Stimulated activated naive B cell treated with anti-CD40 and anti-IgM and Interleukin-4, amounts not matched to agents 10 μg/mL and 1 μg/mL and 100 μg/mL, for 72 hours (primary cell): ENCODE measurements at regions not wholly inside any gene's neighbourhood (a gene's known extent, or its start where the extent isn't known, plus 50 kb on each side); places are given as distances from the start of the nearest gene placed in this dataset.
A peak's percentile ranks its signal among the peaks of the same experiment; 100 is the strongest.
"Not testable (repeated sequence)": the region's sequence is repeated elsewhere in the genome, so short reads cannot be mapped to it uniquely, and the experiment has no call there.

Experiments
- ATAC-seq, 2 donors: fragments of 150-1000 bp; cut with Tn5 transposase; replicated peaks; 2 replicates each; pipeline ENCODE4 v1.10.0; 2021; ENCODE audit warnings: moderate library complexity in 1 of 2
- DNase-seq: peaks from one replicate; pipeline ENCODE4 v3.0.0; 2021
- H3K27ac Mint-ChIP-seq: one replicate; pipeline ENCODE4 v1.8.0; 2022; ENCODE audit warnings: mild to moderate bottlenecking, mixed read lengths
- H3K27me3 Mint-ChIP-seq, 2 donors: one replicate each; pipeline ENCODE4 v1.8.0; 2022; ENCODE audit warnings: mixed read lengths in 2 of 2
- H3K36me3 Mint-ChIP-seq, 2 donors: one replicate each; pipeline ENCODE4 v1.8.0; 2022; ENCODE audit warnings: mixed read lengths in 2 of 2, mild to moderate bottlenecking in 1 of 2
- H3K4me1 Mint-ChIP-seq, 2 donors: one replicate each; pipeline ENCODE4 v1.8.0; 2022; ENCODE audit warnings: mixed read lengths in 2 of 2, mild to moderate bottlenecking in 1 of 2
- H3K4me3 Mint-ChIP-seq, 2 donors: one replicate each; pipeline ENCODE4 v1.8.0; 2022; ENCODE audit warnings: mild to moderate bottlenecking in 2 of 2, mixed read lengths in 2 of 2, moderate library complexity in 1 of 2
- H3K9me3 Mint-ChIP-seq, 2 donors: one replicate each; pipeline ENCODE4 v1.8.0; 2022; ENCODE audit warnings: mixed read lengths in 2 of 2, mild to moderate bottlenecking in 1 of 2

DNA sequence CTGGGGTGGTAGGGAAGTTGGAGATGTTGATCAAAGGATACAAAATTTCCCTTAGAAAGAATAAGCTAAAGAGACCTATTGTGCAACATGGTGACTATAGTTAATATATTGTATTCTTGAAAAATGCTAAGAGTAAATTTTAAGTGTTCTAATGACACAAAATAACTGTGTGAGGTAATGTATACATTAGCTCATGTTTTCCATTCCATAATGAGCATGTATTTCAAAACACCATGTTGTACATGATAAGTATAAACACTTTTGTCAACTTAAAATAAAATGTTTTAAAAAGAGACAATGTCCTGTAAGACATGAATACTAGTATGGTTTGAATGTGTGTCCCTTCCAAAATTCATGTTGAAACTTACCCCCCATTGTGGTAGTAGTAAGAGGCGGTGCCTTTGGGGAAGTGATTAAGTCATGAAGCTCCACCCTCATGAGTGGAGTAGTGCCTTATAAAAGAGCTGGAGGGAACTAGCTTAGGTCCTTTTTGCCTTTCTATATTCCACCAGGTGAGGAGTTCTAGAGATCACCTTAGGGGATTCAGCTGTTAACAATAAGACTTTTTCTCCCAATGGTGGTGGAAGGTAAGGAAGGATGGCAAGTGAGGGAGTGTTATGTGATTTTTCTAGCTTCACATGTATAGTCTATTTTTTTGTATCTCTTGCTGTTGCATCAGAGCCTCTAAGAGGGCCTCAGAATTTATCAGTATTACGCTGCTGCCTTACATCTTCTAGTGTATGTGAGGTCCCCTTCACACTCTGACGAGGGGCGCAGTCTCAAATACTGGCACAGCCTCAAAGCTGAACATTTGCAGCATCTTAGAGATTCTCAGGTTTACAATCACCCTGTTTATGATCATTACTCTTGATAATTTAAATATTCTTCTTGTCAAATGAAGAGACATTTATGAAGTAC is 94.9 kb upstream of the NREP start:
- Mint-ChIP-seq H3K4me1 (peaks cover 0 to 7% of the 10 kb centered on the region in 2 donors), H3K27me3 (no peaks in the 10 kb centered on the region), H3K36me3 (no peaks in the 10 kb centered on the region), H3K4me3 (no peak overlapping the region), H3K27ac (no peak overlapping the region), H3K9me3 (no peaks in the 10 kb centered on the region)
- DNase-seq: no peak
- ATAC-seq: no peak

DNA sequence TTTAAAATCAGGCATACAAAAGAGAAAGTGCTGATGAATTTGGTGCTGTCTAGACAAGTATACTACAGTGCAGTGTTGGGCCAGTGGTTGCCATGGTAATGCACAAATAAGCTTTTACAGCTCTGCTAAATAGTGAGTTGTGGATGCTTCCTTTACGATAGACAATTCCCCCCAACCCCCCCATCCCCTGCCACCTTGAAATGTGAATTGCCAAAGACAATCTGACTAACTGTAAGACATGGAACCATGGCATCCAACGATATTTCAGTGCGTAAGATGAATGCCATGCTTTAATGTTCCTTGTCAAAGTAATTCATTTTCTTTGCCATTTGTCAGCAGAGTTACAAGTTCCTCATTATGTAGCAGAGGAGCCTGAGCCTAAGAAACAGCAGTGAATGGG is 91.5 kb upstream of the NREP start:
- no peak overlapping the region for H3K27ac Mint-ChIP-seq
- no peaks in the 10 kb centered on the region for H3K4me1 Mint-ChIP-seq
- no peaks in the 10 kb centered on the region for H3K27me3 Mint-ChIP-seq
- ATAC-seq (no peak), DNase-seq (no peak)
- H3K9me3 Mint-ChIP-seq: no peaks in the 10 kb centered on the region
- H3K36me3 Mint-ChIP-seq: no peaks in the 10 kb centered on the region
- no peak overlapping the region for H3K4me3 Mint-ChIP-seq

DNA sequence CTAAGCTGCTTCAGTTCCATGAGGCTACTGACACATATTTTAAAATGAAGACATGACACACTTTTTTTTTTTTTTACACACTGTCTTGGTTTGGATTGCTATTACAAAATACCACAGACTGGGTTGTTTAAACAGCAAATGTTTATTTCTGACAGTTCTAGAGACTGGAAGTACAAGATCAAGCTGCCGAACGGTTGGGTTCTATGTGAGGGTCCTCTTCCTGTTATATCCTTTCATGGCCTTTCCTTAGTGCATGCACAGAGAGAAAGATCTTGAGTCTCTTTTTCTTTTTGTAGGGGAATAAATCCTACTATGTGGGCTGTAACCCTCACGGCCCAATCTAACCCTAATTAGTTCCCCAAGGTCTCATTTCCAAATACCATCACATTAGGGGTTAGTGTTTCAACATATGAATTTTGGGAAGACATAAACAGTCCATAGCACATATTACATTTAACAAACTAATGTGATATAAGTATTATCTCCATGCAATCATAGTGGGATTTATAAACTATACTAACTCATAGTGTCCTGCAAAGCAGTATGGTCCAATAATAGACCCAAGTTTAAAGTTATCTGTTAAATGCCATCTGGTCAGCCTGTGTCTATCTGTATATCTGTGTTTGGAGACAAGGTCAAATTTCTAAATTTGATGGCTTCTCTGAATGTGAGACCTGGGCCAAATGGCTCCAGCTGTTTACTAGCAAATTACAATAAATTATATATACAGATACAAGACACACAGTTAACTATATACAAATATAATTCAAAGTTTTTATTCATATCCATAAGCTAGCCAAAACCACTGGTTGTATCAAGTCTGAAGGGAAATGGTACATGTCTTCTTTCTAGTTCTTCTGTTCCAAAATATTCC is 90.3 kb upstream of the NREP start:
- H3K4me3 Mint-ChIP-seq: no peak overlapping the region
- H3K36me3 Mint-ChIP-seq: no peaks in the 10 kb centered on the region
- H3K27ac Mint-ChIP-seq: no peak overlapping the region
- H3K4me1 Mint-ChIP-seq: no peaks in the 10 kb centered on the region
- ATAC-seq: no peak
- no peaks in the 10 kb centered on the region for H3K27me3 Mint-ChIP-seq
- DNase-seq: no peak
- no peaks in the 10 kb centered on the region for H3K9me3 Mint-ChIP-seq

DNA sequence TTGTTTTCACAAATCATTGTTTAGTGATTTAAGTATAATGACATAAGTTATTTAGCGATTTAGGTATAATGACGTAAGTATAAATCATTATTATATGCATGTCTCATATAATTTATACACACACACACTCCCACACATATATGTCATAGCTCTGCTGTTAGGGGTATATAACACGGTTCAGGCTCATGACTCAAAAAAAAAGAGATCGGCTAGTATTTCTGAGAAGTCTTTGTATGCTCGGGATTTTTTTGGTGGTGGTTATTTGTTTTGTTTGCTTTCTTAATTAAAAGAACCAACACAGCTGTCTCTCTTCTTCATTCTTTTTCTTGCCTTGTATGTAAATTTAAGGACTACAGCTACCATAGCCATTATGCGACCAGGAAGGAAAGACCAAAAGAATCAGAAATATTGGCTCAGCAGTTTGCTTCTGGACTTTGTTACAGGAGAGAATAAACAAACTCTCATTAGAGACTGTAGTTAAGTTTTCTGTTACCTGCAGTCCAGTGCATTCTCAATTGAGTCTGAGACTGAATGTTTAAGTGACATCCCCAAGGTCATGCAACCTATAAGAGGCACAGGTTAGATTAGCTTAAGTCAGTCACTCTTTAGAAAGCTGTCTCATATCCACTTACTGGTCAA is 83.2 kb upstream of the NREP start:
- H3K9me3 Mint-ChIP-seq: no peaks in the 10 kb centered on the region
- no peak overlapping the region for H3K27ac Mint-ChIP-seq
- no peak for ATAC-seq
- H3K27me3 Mint-ChIP-seq: no peaks in the 10 kb centered on the region
- no peak overlapping the region for H3K4me3 Mint-ChIP-seq
- DNase-seq: no peak
- no peaks in the 10 kb centered on the region for H3K4me1 Mint-ChIP-seq
- no peaks in the 10 kb centered on the region for H3K36me3 Mint-ChIP-seq

DNA sequence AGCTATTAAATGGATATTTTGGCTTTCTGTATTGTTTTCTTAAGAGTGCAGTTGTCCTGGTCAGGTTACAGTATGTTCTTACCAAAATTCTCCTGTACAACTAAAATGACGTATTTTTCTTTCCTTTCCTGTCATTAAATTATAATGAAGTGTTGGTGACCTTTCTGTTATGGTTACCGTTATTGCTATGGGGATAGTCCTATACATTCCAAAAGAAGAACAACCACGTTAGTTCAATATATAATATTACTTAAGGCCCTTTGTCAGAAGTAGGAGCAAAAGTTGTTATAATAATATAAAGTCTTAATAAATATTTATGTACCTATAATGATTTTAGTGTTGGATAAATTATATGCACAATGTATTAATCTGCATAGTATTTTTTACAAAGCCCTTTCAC is 82.4 kb upstream of the NREP start:
- ATAC-seq (no peak), DNase-seq (no peak)
- no peak overlapping the region for H3K4me3 Mint-ChIP-seq
- H3K9me3 Mint-ChIP-seq: no peaks in the 10 kb centered on the region
- H3K36me3 Mint-ChIP-seq: no peaks in the 10 kb centered on the region
- no peaks in the 10 kb centered on the region for H3K27me3 Mint-ChIP-seq
- no peak overlapping the region for H3K27ac Mint-ChIP-seq
- no peaks in the 10 kb centered on the region for H3K4me1 Mint-ChIP-seq

DNA sequence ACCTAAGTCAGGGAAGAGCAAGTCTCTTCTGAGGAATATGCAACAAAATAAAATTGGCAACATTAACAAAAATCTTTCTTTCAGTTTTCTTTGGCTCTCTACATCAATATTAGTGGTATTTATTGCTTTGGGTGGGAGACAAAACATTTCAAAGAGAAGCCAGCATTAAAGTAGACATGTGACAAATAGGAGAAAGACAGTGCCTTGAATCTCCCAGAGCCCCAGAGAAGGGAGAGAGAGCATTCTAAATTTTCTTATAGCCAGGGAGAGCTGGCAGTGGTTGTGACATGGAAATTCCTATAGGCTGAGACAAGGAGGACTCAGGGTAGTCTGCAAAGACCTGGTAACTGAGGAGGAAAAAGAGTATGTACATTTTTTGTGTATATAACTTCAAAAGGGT is 79.4 kb upstream of the NREP start:
- H3K36me3 Mint-ChIP-seq: no peaks in the 10 kb centered on the region
- H3K9me3 Mint-ChIP-seq: no peaks in the 10 kb centered on the region
- H3K4me1 Mint-ChIP-seq: no peaks in the 10 kb centered on the region
- DNase-seq (no peak), ATAC-seq (no peak)
- H3K27me3 Mint-ChIP-seq: no peaks in the 10 kb centered on the region
- no peak overlapping the region for H3K27ac Mint-ChIP-seq
- H3K4me3 Mint-ChIP-seq: no peak overlapping the region

DNA sequence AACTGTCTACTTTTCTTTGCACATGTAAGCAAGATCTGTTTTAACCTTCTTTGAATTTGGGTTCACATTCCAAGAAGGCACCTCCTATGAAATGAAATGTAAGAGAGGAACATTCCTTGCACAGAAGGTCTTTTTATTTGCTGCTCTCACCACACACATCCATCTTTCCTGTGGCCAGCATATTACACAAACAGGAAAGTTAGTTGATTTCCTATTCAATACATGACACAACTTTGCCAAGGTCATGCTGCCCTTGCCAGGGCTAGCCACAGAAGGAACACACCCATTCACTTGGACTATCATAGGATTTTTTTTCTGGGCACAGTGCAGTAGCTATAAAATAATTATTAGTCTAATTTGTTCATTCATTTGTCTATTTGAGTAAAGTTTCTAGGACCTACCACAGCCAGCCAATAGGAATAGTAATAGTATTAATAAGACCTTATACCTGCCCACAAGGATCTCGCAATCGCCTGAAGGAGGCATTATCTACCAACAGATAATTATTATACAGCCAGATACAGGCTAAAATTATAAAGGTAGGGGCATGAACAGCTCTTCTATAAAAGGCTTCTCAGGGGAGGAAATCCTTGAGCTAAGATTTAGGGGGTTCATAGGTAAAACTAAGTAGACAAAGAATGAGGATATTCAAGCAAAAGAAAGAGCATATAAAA is 78.1 kb upstream of the NREP start:
- Mint-ChIP-seq H3K27ac (no peak overlapping the region), H3K27me3 (no peaks in the 10 kb centered on the region), H3K9me3 (no peaks in the 10 kb centered on the region), H3K4me1 (no peaks in the 10 kb centered on the region), H3K4me3 (no peak overlapping the region), H3K36me3 (no peaks in the 10 kb centered on the region)
- DNase-seq: no peak
- peak in 1 of 2 donors; percentile 63 for ATAC-seq

DNA sequence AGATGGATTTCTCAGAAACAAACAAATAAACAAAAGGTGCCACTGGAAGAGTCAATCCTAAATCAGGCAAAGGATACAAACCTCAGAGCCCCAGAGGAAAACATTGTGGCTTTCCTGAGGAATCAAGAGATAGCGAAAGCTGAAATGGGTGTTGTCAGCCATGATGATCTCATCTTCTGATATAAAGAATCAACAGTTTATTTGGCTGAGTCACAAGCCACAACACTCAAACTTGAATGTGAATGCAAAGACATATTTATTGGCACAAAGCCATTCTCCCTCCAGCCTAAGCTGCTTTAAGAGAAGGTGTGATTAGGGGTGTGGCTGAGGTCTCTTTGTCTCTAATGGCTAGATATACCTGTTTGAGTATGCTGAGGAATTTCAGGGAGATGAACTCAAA is 73.3 kb upstream of the NREP start:
- Mint-ChIP-seq H3K27me3 (no peaks in the 10 kb centered on the region), H3K4me1 (no peaks in the 10 kb centered on the region), H3K9me3 (no peaks in the 10 kb centered on the region), H3K4me3 (no peak overlapping the region), H3K27ac (no peak overlapping the region), H3K36me3 (no peaks in the 10 kb centered on the region)
- DNase-seq (no peak), ATAC-seq (no peak)

DNA sequence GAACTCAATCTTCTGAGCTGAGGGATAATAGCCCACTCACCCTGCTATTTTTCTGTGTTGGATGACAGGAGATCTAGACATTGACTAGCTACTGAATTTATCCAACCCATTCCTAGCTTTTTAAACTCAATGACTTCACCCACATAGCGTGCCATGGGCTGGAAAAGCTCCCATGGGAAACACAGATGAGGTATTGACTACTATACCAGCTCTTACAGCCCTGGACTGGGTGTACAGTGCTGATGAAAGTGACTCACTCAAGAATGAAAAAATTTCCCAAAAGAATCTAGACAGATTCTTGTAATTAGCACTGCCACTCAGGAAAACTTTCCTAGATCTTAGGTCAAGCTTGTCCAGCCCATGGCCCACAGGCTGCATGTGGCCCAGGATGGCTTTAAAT is 72.7 kb upstream of the NREP start:
- ATAC-seq (no peak), DNase-seq (no peak)
- Mint-ChIP-seq H3K36me3 (no peaks in the 10 kb centered on the region), H3K4me3 (no peak overlapping the region), H3K9me3 (no peaks in the 10 kb centered on the region), H3K27ac (no peak overlapping the region), H3K4me1 (no peaks in the 10 kb centered on the region), H3K27me3 (no peaks in the 10 kb centered on the region)

DNA sequence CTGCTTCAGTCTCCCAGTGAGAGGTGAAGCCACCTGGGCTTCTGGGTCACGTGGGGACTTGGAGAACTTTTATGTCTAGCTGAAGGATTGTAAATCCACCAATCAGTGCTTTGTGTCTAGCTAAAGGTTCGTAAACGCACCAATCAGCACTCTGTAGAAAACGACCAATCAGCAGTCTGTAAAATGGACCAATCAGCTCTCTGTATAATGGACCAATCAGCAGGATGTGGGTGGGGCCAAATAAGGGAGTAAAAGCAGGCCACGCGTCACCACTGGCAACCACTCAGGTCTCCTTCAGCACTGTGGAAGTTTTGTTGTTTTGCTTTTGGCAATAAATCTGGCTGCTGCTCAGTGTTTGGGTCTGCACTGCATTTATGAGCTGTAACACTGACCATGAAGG is 69.1 kb upstream of the NREP start:
- Mint-ChIP-seq H3K27me3 (no peaks in the 10 kb centered on the region), H3K4me1 (no peaks in the 10 kb centered on the region), H3K4me3 (no peak overlapping the region), H3K36me3 (no peaks in the 10 kb centered on the region), H3K9me3 (no peaks in the 10 kb centered on the region), H3K27ac (no peak overlapping the region)
- no peak for DNase-seq
- ATAC-seq: no peak

DNA sequence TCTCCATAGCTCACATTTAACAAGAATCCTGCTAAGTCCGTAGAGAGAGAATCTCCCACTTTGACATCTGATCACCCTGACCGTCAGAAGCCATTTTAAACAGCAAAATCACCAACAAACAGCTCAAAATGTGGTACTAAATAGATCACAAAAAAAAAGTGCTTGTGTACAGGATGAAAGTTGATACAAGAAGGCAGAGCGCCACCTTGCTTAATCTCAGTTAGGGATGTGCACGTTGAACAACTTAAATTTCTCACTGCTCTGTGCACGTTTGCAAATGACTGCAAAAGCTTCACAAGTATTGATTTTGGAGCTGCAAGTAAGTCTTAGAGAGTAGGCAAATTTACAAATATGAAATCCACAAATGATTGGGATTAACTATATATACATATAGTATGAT is 63.1 kb upstream of the NREP start:
- Mint-ChIP-seq H3K4me3 (no peak overlapping the region), H3K27ac (no peak overlapping the region), H3K4me1 (no peaks in the 10 kb centered on the region), H3K36me3 (peaks cover 3 to 5% of the 10 kb centered on the region in 2 donors), H3K27me3 (no peaks in the 10 kb centered on the region), H3K9me3 (peaks cover 10 to 14% of the 10 kb centered on the region in 2 donors)
- DNase-seq: no peak
- no peak for ATAC-seq

DNA sequence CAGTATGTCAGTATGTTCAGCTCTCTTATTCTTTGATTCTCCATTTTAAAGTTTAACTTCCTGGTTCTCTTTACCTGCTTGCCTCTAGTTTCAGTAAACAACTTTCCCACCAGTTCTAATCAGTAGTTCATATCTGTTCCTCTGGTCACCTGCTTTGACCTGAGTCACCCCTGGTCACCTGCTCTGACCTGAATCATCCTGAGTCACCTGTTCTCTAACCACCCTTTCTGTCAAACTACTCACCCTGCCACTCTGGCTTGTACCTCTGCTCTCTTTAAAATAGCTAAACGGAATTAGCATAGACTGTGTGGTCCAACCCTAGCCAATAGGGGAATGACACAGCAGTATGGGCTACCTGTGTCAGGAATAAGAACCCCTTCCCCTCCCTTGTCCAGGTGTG is 62.0 kb upstream of the NREP start:
- not testable (repeated sequence) for H3K36me3 Mint-ChIP-seq, H3K4me1 Mint-ChIP-seq, DNase-seq, H3K27ac Mint-ChIP-seq, H3K4me3 Mint-ChIP-seq, H3K27me3 Mint-ChIP-seq, ATAC-seq
- peaks cover 10 to 14% of the 10 kb centered on the region in 2 donors for H3K9me3 Mint-ChIP-seq

DNA sequence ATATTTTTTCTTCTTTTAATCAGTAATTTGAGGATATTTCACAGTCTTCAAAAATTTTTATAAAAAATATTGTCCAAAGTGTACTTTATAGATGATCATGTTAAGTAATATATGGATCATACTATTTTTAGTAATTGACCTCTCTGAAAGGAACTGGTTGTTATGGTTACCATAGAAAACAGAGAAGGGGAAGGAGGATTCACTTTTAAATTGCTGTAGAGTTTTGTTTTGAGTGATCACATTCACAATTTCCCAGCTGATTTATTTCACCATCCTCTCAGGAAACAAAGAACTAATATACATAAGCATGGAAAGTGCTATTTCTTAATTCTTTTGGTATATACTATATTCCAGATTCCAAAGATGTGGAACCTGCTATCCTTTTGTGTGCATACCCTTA is 56.5 kb upstream of the NREP start:
- Mint-ChIP-seq H3K9me3 (no peaks in the 10 kb centered on the region), H3K27ac (no peak overlapping the region), H3K36me3 (no peaks in the 10 kb centered on the region), H3K4me1 (no peaks in the 10 kb centered on the region), H3K4me3 (no peak overlapping the region), H3K27me3 (no peaks in the 10 kb centered on the region)
- no peak for ATAC-seq
- no peak for DNase-seq

DNA sequence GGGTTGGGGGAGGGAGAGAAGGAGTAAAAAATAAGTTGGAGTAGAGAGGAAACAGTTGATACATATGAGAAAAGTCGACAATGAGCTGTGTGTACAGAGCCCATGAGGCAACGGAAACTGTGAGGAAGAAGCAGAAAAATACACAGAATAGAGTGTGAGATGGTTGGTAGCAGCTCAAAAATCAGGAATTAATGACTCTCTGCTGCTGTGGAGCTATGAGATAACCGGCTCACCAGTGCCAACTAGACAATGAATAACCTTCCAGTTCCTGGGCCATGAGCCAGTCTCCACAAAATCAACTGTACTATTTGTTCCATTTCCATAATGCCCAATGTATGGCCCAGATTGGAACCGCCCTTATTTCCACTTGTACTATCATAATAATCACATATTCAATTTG is 53.1 kb upstream of the NREP start:
- no peaks in the 10 kb centered on the region for H3K27me3 Mint-ChIP-seq
- no peak for DNase-seq
- no peak for ATAC-seq
- H3K4me1 Mint-ChIP-seq: no peaks in the 10 kb centered on the region
- H3K36me3 Mint-ChIP-seq: no peaks in the 10 kb centered on the region
- no peaks in the 10 kb centered on the region for H3K9me3 Mint-ChIP-seq
- no peak overlapping the region for H3K27ac Mint-ChIP-seq
- H3K4me3 Mint-ChIP-seq: no peak overlapping the region
